ENCODE measurements at regions not wholly inside any gene's neighbourhood (a gene's known extent, or its start where the extent isn't known, plus 50 kb on each side); places are given as distances from the start of the nearest gene placed in this dataset.

- TF ChIP-seq ZNF101 (CRISPR knock-in tag; IDR thresholded peaks at IDR 0.05; ENCODE audit: borderline replicate concordance, low read depth): no peak
- no peak for TF ChIP-seq AHR (CRISPR knock-in tag; IDR thresholded peaks at IDR 0.05)
- TF ChIP-seq PCBP2 (optimal IDR thresholded peaks at IDR 0.05; ENCODE audit: low read depth, low read length, poor library complexity, severe bottlenecking): no peak
- no peak for TF ChIP-seq CENPX (CRISPR knock-in tag; IDR thresholded peaks at IDR 0.05)
- peak in 1 of 2 experiments; percentile 53; a peak in 1 of 4 replicates for TF ChIP-seq EP300 (IDR thresholded peaks at IDR 0.05; ENCODE audit: low read depth in 2 of 2, low read length in 2 of 2)
- TF ChIP-seq EP300 (CRISPR knock-in tag; IDR thresholded peaks at IDR 0.05; ENCODE audit: borderline replicate concordance): no peak
- TF ChIP-seq NR2C2 (CRISPR knock-in tag; IDR thresholded peaks at IDR 0.05; ENCODE audit: borderline replicate concordance): 0 out of 2 replicates have a peak, but pooled peaks have one; percentile 16
- no peak for TF ChIP-seq ZNF724P (CRISPR knock-in tag; IDR thresholded peaks at IDR 0.05; ENCODE audit: borderline replicate concordance)
- no peak for TF ChIP-seq ZNF570 (CRISPR knock-in tag; IDR thresholded peaks at IDR 0.05; ENCODE audit: borderline replicate concordance)
- TF ChIP-seq, protein P1, sequence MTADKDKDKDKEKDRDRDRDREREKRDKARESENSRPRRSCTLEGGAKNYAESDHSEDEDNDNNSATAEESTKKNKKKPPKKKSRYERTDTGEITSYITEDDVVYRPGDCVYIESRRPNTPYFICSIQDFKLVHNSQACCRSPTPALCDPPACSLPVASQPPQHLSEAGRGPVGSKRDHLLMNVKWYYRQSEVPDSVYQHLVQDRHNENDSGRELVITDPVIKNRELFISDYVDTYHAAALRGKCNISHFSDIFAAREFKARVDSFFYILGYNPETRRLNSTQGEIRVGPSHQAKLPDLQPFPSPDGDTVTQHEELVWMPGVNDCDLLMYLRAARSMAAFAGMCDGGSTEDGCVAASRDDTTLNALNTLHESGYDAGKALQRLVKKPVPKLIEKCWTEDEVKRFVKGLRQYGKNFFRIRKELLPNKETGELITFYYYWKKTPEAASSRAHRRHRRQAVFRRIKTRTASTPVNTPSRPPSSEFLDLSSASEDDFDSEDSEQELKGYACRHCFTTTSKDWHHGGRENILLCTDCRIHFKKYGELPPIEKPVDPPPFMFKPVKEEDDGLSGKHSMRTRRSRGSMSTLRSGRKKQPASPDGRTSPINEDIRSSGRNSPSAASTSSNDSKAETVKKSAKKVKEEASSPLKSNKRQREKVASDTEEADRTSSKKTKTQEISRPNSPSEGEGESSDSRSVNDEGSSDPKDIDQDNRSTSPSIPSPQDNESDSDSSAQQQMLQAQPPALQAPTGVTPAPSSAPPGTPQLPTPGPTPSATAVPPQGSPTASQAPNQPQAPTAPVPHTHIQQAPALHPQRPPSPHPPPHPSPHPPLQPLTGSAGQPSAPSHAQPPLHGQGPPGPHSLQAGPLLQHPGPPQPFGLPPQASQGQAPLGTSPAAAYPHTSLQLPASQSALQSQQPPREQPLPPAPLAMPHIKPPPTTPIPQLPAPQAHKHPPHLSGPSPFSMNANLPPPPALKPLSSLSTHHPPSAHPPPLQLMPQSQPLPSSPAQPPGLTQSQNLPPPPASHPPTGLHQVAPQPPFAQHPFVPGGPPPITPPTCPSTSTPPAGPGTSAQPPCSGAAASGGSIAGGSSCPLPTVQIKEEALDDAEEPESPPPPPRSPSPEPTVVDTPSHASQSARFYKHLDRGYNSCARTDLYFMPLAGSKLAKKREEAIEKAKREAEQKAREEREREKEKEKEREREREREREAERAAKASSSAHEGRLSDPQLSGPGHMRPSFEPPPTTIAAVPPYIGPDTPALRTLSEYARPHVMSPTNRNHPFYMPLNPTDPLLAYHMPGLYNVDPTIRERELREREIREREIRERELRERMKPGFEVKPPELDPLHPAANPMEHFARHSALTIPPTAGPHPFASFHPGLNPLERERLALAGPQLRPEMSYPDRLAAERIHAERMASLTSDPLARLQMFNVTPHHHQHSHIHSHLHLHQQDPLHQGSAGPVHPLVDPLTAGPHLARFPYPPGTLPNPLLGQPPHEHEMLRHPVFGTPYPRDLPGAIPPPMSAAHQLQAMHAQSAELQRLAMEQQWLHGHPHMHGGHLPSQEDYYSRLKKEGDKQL (CRISPR knock-in tag; IDR thresholded peaks at IDR 0.05; ENCODE audit: low read depth): no peak
- TF ChIP-seq, protein P2, sequence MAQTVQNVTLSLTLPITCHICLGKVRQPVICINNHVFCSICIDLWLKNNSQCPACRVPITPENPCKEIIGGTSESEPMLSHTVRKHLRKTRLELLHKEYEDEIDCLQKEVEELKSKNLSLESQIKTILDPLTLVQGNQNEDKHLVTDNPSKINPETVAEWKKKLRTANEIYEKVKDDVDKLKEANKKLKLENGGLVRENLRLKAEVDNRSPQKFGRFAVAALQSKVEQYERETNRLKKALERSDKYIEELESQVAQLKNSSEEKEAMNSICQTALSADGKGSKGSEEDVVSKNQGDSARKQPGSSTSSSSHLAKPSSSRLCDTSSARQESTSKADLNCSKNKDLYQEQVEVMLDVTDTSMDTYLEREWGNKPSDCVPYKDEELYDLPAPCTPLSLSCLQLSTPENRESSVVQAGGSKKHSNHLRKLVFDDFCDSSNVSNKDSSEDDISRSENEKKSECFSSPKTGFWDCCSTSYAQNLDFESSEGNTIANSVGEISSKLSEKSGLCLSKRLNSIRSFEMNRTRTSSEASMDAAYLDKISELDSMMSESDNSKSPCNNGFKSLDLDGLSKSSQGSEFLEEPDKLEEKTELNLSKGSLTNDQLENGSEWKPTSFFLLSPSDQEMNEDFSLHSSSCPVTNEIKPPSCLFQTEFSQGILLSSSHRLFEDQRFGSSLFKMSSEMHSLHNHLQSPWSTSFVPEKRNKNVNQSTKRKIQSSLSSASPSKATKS (CRISPR knock-in tag; IDR thresholded peaks at IDR 0.05): no peak
- no peak for TF ChIP-seq CSRNP2 (CRISPR knock-in tag; conservative IDR thresholded peaks at IDR 0.05; ENCODE audit: low read depth)
- TF ChIP-seq CBX5 (CRISPR knock-in tag; IDR thresholded peaks at IDR 0.05; ENCODE audit: borderline replicate concordance): no peak
- TF ChIP-seq FOXJ3 (CRISPR knock-in tag; IDR thresholded peaks at IDR 0.05; ENCODE audit: borderline replicate concordance): peak; percentile 26; the same call in 1 of the 2 replicates
- TF ChIP-seq CREM (IDR thresholded peaks at IDR 0.05): peak; percentile 41; the same call in 1 of the 2 replicates
- TF ChIP-seq CREM (CRISPR knock-in tag; IDR thresholded peaks at IDR 0.05): no peak
- TF ChIP-seq, protein P3, sequence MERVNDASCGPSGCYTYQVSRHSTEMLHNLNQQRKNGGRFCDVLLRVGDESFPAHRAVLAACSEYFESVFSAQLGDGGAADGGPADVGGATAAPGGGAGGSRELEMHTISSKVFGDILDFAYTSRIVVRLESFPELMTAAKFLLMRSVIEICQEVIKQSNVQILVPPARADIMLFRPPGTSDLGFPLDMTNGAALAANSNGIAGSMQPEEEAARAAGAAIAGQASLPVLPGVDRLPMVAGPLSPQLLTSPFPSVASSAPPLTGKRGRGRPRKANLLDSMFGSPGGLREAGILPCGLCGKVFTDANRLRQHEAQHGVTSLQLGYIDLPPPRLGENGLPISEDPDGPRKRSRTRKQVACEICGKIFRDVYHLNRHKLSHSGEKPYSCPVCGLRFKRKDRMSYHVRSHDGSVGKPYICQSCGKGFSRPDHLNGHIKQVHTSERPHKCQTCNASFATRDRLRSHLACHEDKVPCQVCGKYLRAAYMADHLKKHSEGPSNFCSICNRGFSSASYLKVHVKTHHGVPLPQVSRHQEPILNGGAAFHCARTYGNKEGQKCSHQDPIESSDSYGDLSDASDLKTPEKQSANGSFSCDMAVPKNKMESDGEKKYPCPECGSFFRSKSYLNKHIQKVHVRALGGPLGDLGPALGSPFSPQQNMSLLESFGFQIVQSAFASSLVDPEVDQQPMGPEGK (CRISPR knock-in tag; IDR thresholded peaks at IDR 0.05): no peak
- TF ChIP-seq LCORL (IDR thresholded peaks at IDR 0.05): no peak
- TF ChIP-seq LCORL (CRISPR knock-in tag; IDR thresholded peaks at IDR 0.05): no peak
Measured at GRCh38 chr14:36454599-36455240, 65.3 kb downstream of the NKX2-1 start (continued).

Measured in HepG2 (cell line).